HepG2 (cell line): ENCODE measurements at regions not wholly inside any gene's neighbourhood (a gene's known extent, or its start where the extent isn't known, plus 50 kb on each side); places are given as distances from the start of the nearest gene placed in this dataset.
"Not testable (repeated sequence)": the region's sequence is repeated elsewhere in the genome, so short reads cannot be mapped to it uniquely, and the experiment has no call there.

Experiments used
- ATAC-seq: fragments of 200-7000 bp; cut with Tn5 transposase; 3 replicates; pipeline ENCODE4 v1.9.1; 2020; ENCODE audit warnings: mild to moderate bottlenecking, moderate library complexity
- BruUV-seq: library from RNA; stranded (reverse); fragments of 400-500 nt; replicated peaks from 2 replicates; lab custom pipeline; 2021; lab: Mats Ljungman, UMichigan
- CTCF ChIA-PET: fragments of 300-600 bp; formaldehyde crosslinking; extraction: SDS; loops from one replicate; lab custom pipeline; 2021; ENCODE audit warnings: low total read pairs, inconsistent platforms, low intra/inter-chr PET ratio; lab: Yijun Ruan, JAX
- POLR2A ChIA-PET: fragments of 350-600 bp; sonication (Branson Sonifier 250); formaldehyde crosslinking; loops from one replicate; lab custom pipeline; 2020; ENCODE audit warnings: antibody characterized with exemption, inconsistent platforms; lab: Yijun Ruan, JAX
- DNase-seq: peaks from one replicate; pipeline ENCODE4 v3.0.0-alpha.2; 2015; ENCODE audit warnings: low spot score
- FAIRE-seq: peaks from 3 replicates; lab custom pipeline; 2011; peaks lifted over from hg19 to GRCh38; lab: Jason Lieb, UNC
- H2AFZ ChIP-seq: one replicate; pipeline ENCODE4 v1.6.1; 2011; ENCODE audit warnings: low read length, inconsistent platforms
- H3K27ac ChIP-seq: fragments of 300-600 bp; 3 replicates; pipeline ENCODE4 v1.8.0; 2011; ENCODE audit warnings: mixed run types, mild to moderate bottlenecking, mixed read lengths, low read length, inconsistent platforms; ENCODE audit not compliant: insufficient read depth; ENCODE audit errors: extremely low read length
- H3K27me3 ChIP-seq, 2 experiments: fragments of 200-600 bp in 1 of 2; 2 replicates in 1 of 2; 3 replicates in 1 of 2; pipeline versions ENCODE4 v1.6.0 to v1.8.0; 2011; ENCODE audit warnings: low read length in 2 of 2, mild to moderate bottlenecking in 2 of 2, moderate library complexity in 2 of 2, inconsistent platforms in 1 of 2; ENCODE audit not compliant: insufficient read depth in 2 of 2, control insufficient read depth in 1 of 2
- H3K36me3 ChIP-seq, 2 experiments: fragments of 200-600 bp in 1 of 2; replicated peaks in 1 of 2; 2 replicates in 1 of 2; 3 replicates in 1 of 2; pipeline versions ENCODE4 v1.5.1 to v1.8.0; 2011; ENCODE audit warnings: low read length in 2 of 2, inconsistent platforms in 1 of 2; ENCODE audit not compliant: insufficient read depth in 2 of 2, control insufficient read depth in 1 of 2
- H3K4me1 ChIP-seq: 2 replicates; pipeline ENCODE4 v1.5.1; 2012; ENCODE audit warnings: low read length, inconsistent platforms; ENCODE audit not compliant: insufficient read depth
- H3K4me2 ChIP-seq: 2 replicates; pipeline ENCODE4 v1.6.0; 2011; ENCODE audit warnings: low read depth, low read length, inconsistent platforms
- H3K4me3 ChIP-seq, 3 experiments: fragments of 200-600 bp in 1 of 3; sonication (generic), shearing (Covaris generic) in 1 of 3; replicated peaks in 1 of 3; 2 replicates each; pipeline ENCODE4 v1.5.1; 2011 to 2016; ENCODE audit warnings: low read length in 3 of 3, inconsistent platforms in 2 of 3, low read depth in 2 of 3, mild to moderate bottlenecking in 2 of 3, control low read depth in 1 of 3, mixed read lengths in 1 of 3; ENCODE audit not compliant: insufficient read depth in 1 of 3
- H3K79me2 ChIP-seq: one replicate; pipeline ENCODE4 v1.6.1; 2011; ENCODE audit warnings: low read length, inconsistent platforms; ENCODE audit not compliant: insufficient read depth
- H3K9ac ChIP-seq: 2 replicates; pipeline ENCODE4 v1.6.0; 2011; ENCODE audit warnings: mild to moderate bottlenecking, low read depth, low read length, inconsistent platforms; ENCODE audit not compliant: insufficient read depth
- H3K9me3 ChIP-seq: 2 replicates; pipeline ENCODE4 v1.5.1; 2012; ENCODE audit warnings: mild to moderate bottlenecking, low read length
- H4K20me1 ChIP-seq: 2 replicates; pipeline ENCODE4 v1.6.0; 2011; ENCODE audit warnings: inconsistent platforms, mild to moderate bottlenecking, low read length, moderate library complexity; ENCODE audit not compliant: insufficient read depth
- MAFF ChIP-seq: IDR thresholded peaks from 2 replicates; pipeline ENCODE4 v1.6.1; 2011; ENCODE audit warnings: low read depth, low read length, improper control_type of control experiment
- MAFK ChIP-seq, 2 experiments: IDR thresholded peaks in 1 of 2; conservative IDR thresholded peaks in 1 of 2; 2 replicates each; pipeline ENCODE4 v1.6.1; 2011; ENCODE audit warnings: improper control_type of control experiment in 2 of 2, low read length in 2 of 2
- NCOA2 ChIP-seq: sonication (generic); formaldehyde crosslinking; IDR thresholded peaks from 2 replicates; pipeline ENCODE4 v1.8.0; 2022; ENCODE audit warnings: inconsistent platforms
- PBX3 ChIP-seq: sonication (generic); formaldehyde crosslinking; IDR thresholded peaks from 2 replicates; pipeline ENCODE4 v1.8.1; 2023; ENCODE audit warnings: missing genetic modification reagents, inconsistent platforms, borderline replicate concordance
- RXRB ChIP-seq: IDR thresholded peaks from 2 replicates; pipeline ENCODE4 v1.6.1; 2016; ENCODE audit warnings: borderline replicate concordance, missing genetic modification reagents, missing compliant biosample characterization
- YEATS4 ChIP-seq: sonication (generic); formaldehyde crosslinking; IDR thresholded peaks from 2 replicates; pipeline ENCODE4 v1.4.0; 2020; ENCODE audit warnings: missing genetic modification reagents, borderline replicate concordance
- ZFP36L1 ChIP-seq: sonication (generic); formaldehyde crosslinking; IDR thresholded peaks from 2 replicates; pipeline ENCODE4 v1.8.0; 2022; ENCODE audit warnings: mild to moderate bottlenecking, missing genetic modification reagents, moderate library complexity
- ZFX ChIP-seq: sonication (generic); formaldehyde crosslinking; IDR thresholded peaks from 2 replicates; pipeline ENCODE4 v1.4.0; 2020; ENCODE audit warnings: mild to moderate bottlenecking, low read depth, missing genetic modification reagents, moderate library complexity
- ZNF280B ChIP-seq: sonication (generic); formaldehyde crosslinking; IDR thresholded peaks from 2 replicates; pipeline ENCODE4 v1.5.0; 2020; ENCODE audit warnings: missing genetic modification reagents, mild to moderate bottlenecking, borderline replicate concordance
- ZNF382 ChIP-seq: sonication (generic); formaldehyde crosslinking; IDR thresholded peaks from 2 replicates; pipeline ENCODE4 v1.5.0; 2020; ENCODE audit warnings: missing genetic modification reagents, mild to moderate bottlenecking, borderline replicate concordance
- ZNF790 ChIP-seq: sonication (generic); formaldehyde crosslinking; IDR thresholded peaks from 2 replicates; pipeline ENCODE4 v1.8.0; 2022; ENCODE audit warnings: missing genetic modification reagents, mild to moderate bottlenecking, borderline replicate concordance
- WGBS: methylation state at CpG from one replicate; pipeline ENCODE4 v1.1.6; 2017; ENCODE audit warnings: low lambda C conversion rate; 5-methylcytosine and 5-hydroxymethylcytosine counted together
- in situ Hi-C: cut with HindIII; loops from 2 replicates; pipeline ENCODE4 v1.10.0; 2017; ENCODE audit warnings: low pct_unique_long_range_greater_than_20kb; ENCODE audit not compliant: extremely low pct_ligation_motif_present
- intact Hi-C: fragments of 100-400 bp; cut with micrococcal nuclease; formaldehyde crosslinking; loops from one replicate; pipeline ENCODE4 v1.10.0; 2022; ENCODE audit not compliant: unreplicated experiment
- TF ChIP-seq, protein P1 (sequence below): IDR thresholded peaks from 2 replicates; pipeline ENCODE4 v1.6.1; 2016; ENCODE audit warnings: low read depth
- TF ChIP-seq, protein P2 (sequence below): sonication (generic); formaldehyde crosslinking; conservative IDR thresholded peaks from 2 replicates; pipeline ENCODE4 v1.4.0; 2020; ENCODE audit warnings: missing genetic modification reagents

DNA sequence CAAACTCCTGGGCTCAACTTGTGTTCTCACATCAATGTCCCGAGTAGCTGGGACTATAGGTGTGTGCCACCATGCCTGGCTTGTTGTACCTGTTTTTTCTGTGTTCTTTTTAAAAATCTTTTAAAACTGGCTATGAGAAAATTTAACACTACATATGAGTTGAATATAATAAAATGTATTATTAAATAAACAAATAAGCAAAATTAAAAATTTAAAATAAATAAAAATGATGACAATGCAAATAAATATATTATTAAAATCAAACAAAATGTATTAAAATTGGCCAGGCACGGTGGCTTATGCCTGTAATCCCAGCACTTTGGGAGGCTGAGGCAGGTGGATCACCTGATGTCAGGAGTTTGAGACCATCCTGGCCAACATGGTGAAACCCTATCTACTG, 162.4 kb downstream of the ZFP64 start:
- TF ChIP-seq MAFK (conservative IDR thresholded peaks at IDR 0.05 in 1 of 2, IDR thresholded peaks at IDR 0.05 in 1 of 2; ENCODE audit: low read length in 2 of 2): peak; percentile 63 to 91; a peak in 3 of 4 replicates
- TF ChIP-seq MAFF: peak; percentile 80
- H3K9ac ChIP-seq, H3K4me2 ChIP-seq, H4K20me1 ChIP-seq, BruUV-seq, DNase-seq, H3K27me3 ChIP-seq, FAIRE-seq, H3K9me3 ChIP-seq, ATAC-seq, H3K4me3 ChIP-seq, H3K79me2 ChIP-seq, POLR2A ChIA-PET, in situ Hi-C loops, H3K27ac ChIP-seq, H3K36me3 ChIP-seq, H2AFZ ChIP-seq, CTCF ChIA-PET, intact Hi-C loops: not testable (repeated sequence)
- WGBS: 91% methylated on average over 2 of the region's 2 CpGs
- peaks cover 62% of the 10 kb centered on the region for H3K4me1 ChIP-seq

GRCh38 chr20:52025938-52026337, 165.6 kb downstream of the ZFP64 start:
- no peak overlapping the region for H2AFZ ChIP-seq
- FAIRE-seq: no peak
- BruUV-seq: no TSS peak
- in situ Hi-C loops: no loop called here
- H3K4me2 ChIP-seq: peak overlapping the region; percentile 48
- intact Hi-C loops: no loop called here
- H3K9me3 ChIP-seq: no peaks in the 10 kb centered on the region
- ChIA-PET POLR2A (no interaction called here), CTCF (no interaction called here)
- H4K20me1 ChIP-seq: no peaks in the 10 kb centered on the region
- H3K27me3 ChIP-seq: no peaks in the 10 kb centered on the region
- H3K79me2 ChIP-seq: no peaks in the 10 kb centered on the region
- H3K4me1 ChIP-seq: peaks cover 58% of the 10 kb centered on the region
- H3K9ac ChIP-seq: no peak overlapping the region
- no peaks in the 10 kb centered on the region for H3K36me3 ChIP-seq
- no peak overlapping the region for H3K27ac ChIP-seq
- no peak overlapping the region for H3K4me3 ChIP-seq
- peak; percentile 79 for DNase-seq
- peak; percentile 88 for ATAC-seq
- WGBS: 25% methylated on average over 3 of the region's 3 CpGs
- TF ChIP-seq, protein P1, sequence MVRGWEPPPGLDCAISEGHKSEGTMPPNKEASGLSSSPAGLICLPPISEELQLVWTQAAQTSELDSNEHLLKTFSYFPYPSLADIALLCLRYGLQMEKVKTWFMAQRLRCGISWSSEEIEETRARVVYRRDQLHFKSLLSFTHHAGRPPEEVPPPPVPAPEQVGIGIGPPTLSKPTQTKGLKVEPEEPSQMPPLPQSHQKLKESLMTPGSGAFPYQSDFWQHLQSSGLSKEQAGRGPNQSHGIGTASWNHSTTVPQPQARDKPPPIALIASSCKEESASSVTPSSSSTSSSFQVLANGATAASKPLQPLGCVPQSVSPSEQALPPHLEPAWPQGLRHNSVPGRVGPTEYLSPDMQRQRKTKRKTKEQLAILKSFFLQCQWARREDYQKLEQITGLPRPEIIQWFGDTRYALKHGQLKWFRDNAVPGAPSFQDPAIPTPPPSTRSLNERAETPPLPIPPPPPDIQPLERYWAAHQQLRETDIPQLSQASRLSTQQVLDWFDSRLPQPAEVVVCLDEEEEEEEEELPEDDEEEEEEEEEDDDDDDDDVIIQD: peak; percentile 19; the same call in 1 of the 2 replicates
- TF ChIP-seq ZNF280B (CRISPR knock-in tag) (no peak), ZFP36L1 (CRISPR knock-in tag) (no peak), ZNF790 (CRISPR knock-in tag) (no peak), YEATS4 (0 out of 2 replicates have a peak, but pooled peaks have one; percentile 35), PBX3 (no peak), NCOA2 (CRISPR knock-in tag) (0 out of 2 replicates have a peak, but pooled peaks have one; percentile 19), RXRB (CRISPR knock-in tag) (peak; percentile 44; the same call in 1 of the 2 replicates), ZNF382 (no peak), ZFX (CRISPR knock-in tag) (no peak)
- TF ChIP-seq, protein P2, sequence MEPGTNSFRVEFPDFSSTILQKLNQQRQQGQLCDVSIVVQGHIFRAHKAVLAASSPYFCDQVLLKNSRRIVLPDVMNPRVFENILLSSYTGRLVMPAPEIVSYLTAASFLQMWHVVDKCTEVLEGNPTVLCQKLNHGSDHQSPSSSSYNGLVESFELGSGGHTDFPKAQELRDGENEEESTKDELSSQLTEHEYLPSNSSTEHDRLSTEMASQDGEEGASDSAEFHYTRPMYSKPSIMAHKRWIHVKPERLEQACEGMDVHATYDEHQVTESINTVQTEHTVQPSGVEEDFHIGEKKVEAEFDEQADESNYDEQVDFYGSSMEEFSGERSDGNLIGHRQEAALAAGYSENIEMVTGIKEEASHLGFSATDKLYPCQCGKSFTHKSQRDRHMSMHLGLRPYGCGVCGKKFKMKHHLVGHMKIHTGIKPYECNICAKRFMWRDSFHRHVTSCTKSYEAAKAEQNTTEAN: no peak; the same call in 1 of the 2 replicates
